ENCODE measurements at regions not wholly inside any gene's neighbourhood (a gene's known extent, or its start where the extent isn't known, plus 50 kb on each side); places are given as distances from the start of the nearest gene placed in this dataset.

DNA sequence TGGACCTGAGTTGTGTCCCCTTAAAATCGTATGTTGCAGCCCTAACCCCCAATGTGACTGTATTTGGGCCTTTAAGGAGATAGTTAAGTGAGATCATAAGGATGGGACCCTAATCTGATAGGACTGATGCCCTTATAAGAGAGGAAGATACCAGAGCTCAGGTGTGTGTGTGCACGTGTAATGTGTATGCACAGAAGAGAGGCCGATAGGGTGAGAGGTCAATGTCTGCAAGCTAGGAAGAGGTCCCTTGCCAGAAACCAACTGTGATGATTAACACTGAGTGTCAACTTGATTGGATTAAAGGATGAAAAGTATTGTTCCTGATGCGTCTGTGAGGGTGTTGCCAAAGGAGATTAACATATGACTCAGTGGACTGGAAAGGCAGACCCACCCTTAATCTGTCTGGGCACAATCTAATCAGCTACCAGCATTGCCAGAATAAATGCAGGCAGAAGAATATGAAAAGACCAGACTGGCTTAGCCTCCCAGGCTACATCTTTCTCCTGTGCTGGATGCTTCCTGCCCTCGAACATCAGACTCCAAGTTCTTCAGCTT lies 299.8 kb downstream of the LRFN2 start:
- H3K27me3 ChIP-seq (ENCODE audit: low read depth, low read length) = peaks cover 5% of the 10 kb centered on the region; the same call in 1 of the 2 replicates
- H3K9me3 ChIP-seq (ENCODE audit: insufficient read depth, low read length) = no peaks in the 10 kb centered on the region
- no peaks in the 10 kb centered on the region for H3K79me2 ChIP-seq (ENCODE audit: low read length)
- no peak overlapping the region for H2AFZ ChIP-seq (ENCODE audit: low read depth, low read length)
- TF ChIP-seq, protein P1, sequence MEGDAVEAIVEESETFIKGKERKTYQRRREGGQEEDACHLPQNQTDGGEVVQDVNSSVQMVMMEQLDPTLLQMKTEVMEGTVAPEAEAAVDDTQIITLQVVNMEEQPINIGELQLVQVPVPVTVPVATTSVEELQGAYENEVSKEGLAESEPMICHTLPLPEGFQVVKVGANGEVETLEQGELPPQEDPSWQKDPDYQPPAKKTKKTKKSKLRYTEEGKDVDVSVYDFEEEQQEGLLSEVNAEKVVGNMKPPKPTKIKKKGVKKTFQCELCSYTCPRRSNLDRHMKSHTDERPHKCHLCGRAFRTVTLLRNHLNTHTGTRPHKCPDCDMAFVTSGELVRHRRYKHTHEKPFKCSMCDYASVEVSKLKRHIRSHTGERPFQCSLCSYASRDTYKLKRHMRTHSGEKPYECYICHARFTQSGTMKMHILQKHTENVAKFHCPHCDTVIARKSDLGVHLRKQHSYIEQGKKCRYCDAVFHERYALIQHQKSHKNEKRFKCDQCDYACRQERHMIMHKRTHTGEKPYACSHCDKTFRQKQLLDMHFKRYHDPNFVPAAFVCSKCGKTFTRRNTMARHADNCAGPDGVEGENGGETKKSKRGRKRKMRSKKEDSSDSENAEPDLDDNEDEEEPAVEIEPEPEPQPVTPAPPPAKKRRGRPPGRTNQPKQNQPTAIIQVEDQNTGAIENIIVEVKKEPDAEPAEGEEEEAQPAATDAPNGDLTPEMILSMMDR (IDR thresholded peaks at IDR 0.05; ENCODE audit: low read depth, low read length) = no peak
- TF ChIP-seq EZH2phosphoT487 (IDR thresholded peaks at IDR 0.05; ENCODE audit: low read depth) = no peak
- H3K4me2 ChIP-seq (ENCODE audit: low read length) = no peak overlapping the region
- H3K4me1 ChIP-seq (ENCODE audit: low read length) = no peaks in the 10 kb centered on the region
- H3K9ac ChIP-seq (ENCODE audit: low read length) = no peak overlapping the region
- no peaks in the 10 kb centered on the region for H4K20me1 ChIP-seq (ENCODE audit: insufficient read depth, low read length)
- no peaks in the 10 kb centered on the region for H3K36me3 ChIP-seq (replicated peaks; ENCODE audit: low read depth, low read length)
- no peak overlapping the region for H3K4me3 ChIP-seq (ENCODE audit: low read length)
- H3K27ac ChIP-seq (ENCODE audit: low read length) = no peak overlapping the region

DNA sequence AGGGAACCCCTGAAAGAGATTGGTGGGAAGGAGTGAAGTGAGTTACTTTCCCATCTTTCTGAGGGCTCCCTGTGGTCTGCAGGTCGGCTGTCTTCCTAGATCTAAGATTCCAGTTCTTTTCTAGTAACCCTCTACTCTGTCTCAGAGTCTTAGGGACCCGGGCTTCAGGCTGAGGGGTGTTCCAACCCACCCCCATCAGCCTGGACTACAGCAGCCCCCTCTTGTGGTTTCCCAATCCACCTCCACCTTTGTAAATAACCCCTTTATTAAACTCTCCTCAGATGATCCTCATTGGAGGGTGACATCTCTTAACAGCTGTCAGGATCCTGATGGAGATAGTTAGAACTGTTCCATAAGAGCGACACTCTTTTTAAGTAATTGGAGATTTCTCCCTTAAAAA lies 300.4 kb downstream of the LRFN2 start:
- H3K27ac ChIP-seq (ENCODE audit: low read length) = no peak overlapping the region
- H3K4me3 ChIP-seq (ENCODE audit: low read length) = no peak overlapping the region
- no peaks in the 10 kb centered on the region for H3K4me1 ChIP-seq (ENCODE audit: low read length)
- H3K9me3 ChIP-seq (ENCODE audit: insufficient read depth, low read length) = no peaks in the 10 kb centered on the region
- TF ChIP-seq, protein P1 (IDR thresholded peaks at IDR 0.05; ENCODE audit: low read depth, low read length) = 0 out of 2 replicates have a peak, but pooled peaks have one; percentile 10
- no peak for TF ChIP-seq EZH2phosphoT487 (IDR thresholded peaks at IDR 0.05; ENCODE audit: low read depth)
- no peak overlapping the region for H3K9ac ChIP-seq (ENCODE audit: low read length)
- H3K27me3 ChIP-seq (ENCODE audit: low read depth, low read length) = peaks cover 5% of the 10 kb centered on the region; the same call in 1 of the 2 replicates
- H4K20me1 ChIP-seq (ENCODE audit: insufficient read depth, low read length) = no peaks in the 10 kb centered on the region
- no peaks in the 10 kb centered on the region for H3K79me2 ChIP-seq (ENCODE audit: low read length)
- no peak overlapping the region for H3K4me2 ChIP-seq (ENCODE audit: low read length)
- H2AFZ ChIP-seq (ENCODE audit: low read depth, low read length) = no peak overlapping the region
- no peaks in the 10 kb centered on the region for H3K36me3 ChIP-seq (replicated peaks; ENCODE audit: low read depth, low read length)

DNA sequence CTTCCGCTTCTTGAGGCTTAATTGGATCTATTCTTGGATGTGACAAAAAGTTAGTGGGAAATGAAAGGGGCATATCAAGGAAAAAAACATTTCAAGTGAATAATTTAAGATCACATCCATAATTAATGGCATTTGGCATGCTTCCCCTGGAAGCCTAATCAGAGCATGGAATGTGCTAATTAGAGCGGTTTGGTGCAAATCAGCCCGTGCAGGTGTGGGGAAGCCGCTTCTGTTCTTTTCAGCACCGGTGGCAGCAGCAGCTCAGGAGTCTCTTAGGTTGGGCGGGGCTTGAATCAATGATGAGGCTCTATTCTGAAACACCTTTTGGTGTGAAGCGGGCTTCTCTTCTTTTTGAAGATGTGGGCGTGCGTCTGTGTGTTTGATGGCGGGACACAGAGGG lies 301.2 kb downstream of the LRFN2 start:
- Histone ChIP-seq H4K20me1 (ENCODE audit: insufficient read depth, low read length) (no peaks in the 10 kb centered on the region), H3K27ac (ENCODE audit: low read length) (no peak overlapping the region), H3K4me1 (ENCODE audit: low read length) (no peaks in the 10 kb centered on the region), H2AFZ (ENCODE audit: low read depth, low read length) (no peak overlapping the region), H3K27me3 (ENCODE audit: low read depth, low read length) (peaks cover 5% of the 10 kb centered on the region; the same call in 1 of the 2 replicates), H3K4me2 (ENCODE audit: low read length) (no peak overlapping the region), H3K9me3 (ENCODE audit: insufficient read depth, low read length) (no peaks in the 10 kb centered on the region), H3K36me3 (replicated peaks; ENCODE audit: low read depth, low read length) (no peaks in the 10 kb centered on the region), H3K9ac (ENCODE audit: low read length) (no peak overlapping the region), H3K79me2 (ENCODE audit: low read length) (no peaks in the 10 kb centered on the region), H3K4me3 (ENCODE audit: low read length) (no peak overlapping the region)
- no peak for TF ChIP-seq EZH2phosphoT487 (IDR thresholded peaks at IDR 0.05; ENCODE audit: low read depth)
- TF ChIP-seq, protein P1 (IDR thresholded peaks at IDR 0.05; ENCODE audit: low read depth, low read length) = no peak

DNA sequence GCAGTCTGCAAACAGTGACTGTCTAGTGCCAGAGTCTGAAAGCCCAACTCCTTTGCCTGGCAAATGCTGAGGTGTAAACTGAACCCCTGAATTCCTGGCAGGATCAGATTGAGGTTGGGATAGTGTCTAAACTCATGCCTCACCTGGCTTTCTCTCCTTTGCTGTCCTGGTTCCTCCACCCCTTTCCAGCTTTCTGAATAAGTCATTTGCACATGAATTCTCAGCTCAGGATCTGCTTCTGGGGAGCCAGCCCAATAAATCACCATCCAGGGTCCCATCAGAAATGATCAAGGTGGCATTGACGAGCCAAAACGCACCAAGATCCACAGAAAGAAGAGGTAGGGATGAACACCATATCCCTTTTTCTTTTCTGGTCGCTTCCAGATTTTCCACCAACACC lies 301.6 kb downstream of the LRFN2 start:
- TF ChIP-seq, protein P1 (IDR thresholded peaks at IDR 0.05; ENCODE audit: low read depth, low read length) = no peak
- no peak for TF ChIP-seq EZH2phosphoT487 (IDR thresholded peaks at IDR 0.05; ENCODE audit: low read depth)
- Histone ChIP-seq H3K9ac (ENCODE audit: low read length) (no peak overlapping the region), H3K4me2 (ENCODE audit: low read length) (no peak overlapping the region)

More for the DNA sequence above, 301.6 kb downstream of the LRFN2 start:
- H3K4me3 ChIP-seq (ENCODE audit: low read length) = no peak overlapping the region
- no peaks in the 10 kb centered on the region for H3K9me3 ChIP-seq (ENCODE audit: insufficient read depth, low read length)
- H4K20me1 ChIP-seq (ENCODE audit: insufficient read depth, low read length) = no peaks in the 10 kb centered on the region
- no peaks in the 10 kb centered on the region for H3K79me2 ChIP-seq (ENCODE audit: low read length)
- no peaks in the 10 kb centered on the region for H3K36me3 ChIP-seq (replicated peaks; ENCODE audit: low read depth, low read length)
- H2AFZ ChIP-seq (ENCODE audit: low read depth, low read length) = no peak overlapping the region
- no peak overlapping the region for H3K27ac ChIP-seq (ENCODE audit: low read length)
- H3K27me3 ChIP-seq (ENCODE audit: low read depth, low read length) = peaks cover 5% of the 10 kb centered on the region; the same call in 1 of the 2 replicates
- H3K4me1 ChIP-seq (ENCODE audit: low read length) = no peaks in the 10 kb centered on the region
